Esophagus squamous epithelium (tissue), 5 donors: ENCODE measurements at regions not wholly inside any gene's neighbourhood (a gene's known extent, or its start where the extent isn't known, plus 50 kb on each side); places are given as distances from the start of the nearest gene placed in this dataset.

Experiments
- DNase-seq: peaks from one replicate; lab custom pipeline; 2025; lab: John Stamatoyannopoulos, UW
- H3K27ac ChIP-seq, 4 donors: fragments of 200-600 bp; sonication (generic); one replicate each; pipeline ENCODE4 v1.5.1; 2016 to 2019; ENCODE audit warnings: mild to moderate bottlenecking in 1 of 4
- H3K27me3 ChIP-seq, 4 donors: fragments of 200-600 bp; sonication (generic); 1 replicate in 3 of 4; 2 replicates in 1 of 4; pipeline versions ENCODE4 v1.5.1 to v1.6.0; 2017 to 2021; ENCODE audit warnings: antibody characterized with exemption in 1 of 4
- H3K36me3 ChIP-seq, 3 donors: fragments of 200-600 bp; sonication (generic); one replicate each; pipeline ENCODE4 v1.5.1; 2016 to 2019
- H3K4me1 ChIP-seq, 3 donors: fragments of 200-600 bp; sonication (generic); one replicate each; pipeline ENCODE4 v1.5.1; 2017 to 2019
- H3K4me3 ChIP-seq, 4 donors: fragments of 200-600 bp; sonication (generic); 1 replicate in 3 of 4; 2 replicates in 1 of 4; pipeline ENCODE4 v1.5.1; 2016 to 2019; ENCODE audit warnings: mild to moderate bottlenecking in 2 of 4, moderate library complexity in 1 of 4
- H3K9me3 ChIP-seq, 3 donors: fragments of 200-600 bp; sonication (generic); one replicate each; pipeline ENCODE4 v1.5.1; 2016 to 2019
- POLR2A ChIP-seq, 4 donors: fragments of 450-650 bp; IDR thresholded peaks; one replicate each; pipeline ENCODE4 v1.6.1; 2017; ENCODE audit warnings: antibody characterized with exemption in 4 of 4, mild to moderate bottlenecking in 4 of 4, moderate library complexity in 3 of 4
- WGBS, 2 donors: methylation state at CpG; one replicate each; pipeline ENCODE4 v1.1.5; 2018; 5-methylcytosine and 5-hydroxymethylcytosine counted together
- intact Hi-C: fragments of 100-400 bp; cut with DNase I; formaldehyde crosslinking; loops from one replicate; pipeline ENCODE4 v1.15.0; 2022
- small RNA-seq, 4 donors: library from RNA; depleted of rRNA; stranded (forward); fragments of <200 nt; gene quantifications; one replicate each; pipeline ENCODE3, GENCODE V24; 2016
- TF ChIP-seq, protein P1 (sequence below), 6 experiments: fragments of 450-650 bp in 4 of 6; fragments of 200-600 bp in 2 of 6; sonication (generic) in 2 of 6; IDR thresholded peaks; one replicate each; pipeline ENCODE4 v1.5.1; 2016 to 2019; ENCODE audit warnings: antibody characterized with exemption in 6 of 6, mild to moderate bottlenecking in 4 of 6, moderate library complexity in 4 of 6
- donor health status: DM: yes; HTN: yes; CAD: no.

DNA sequence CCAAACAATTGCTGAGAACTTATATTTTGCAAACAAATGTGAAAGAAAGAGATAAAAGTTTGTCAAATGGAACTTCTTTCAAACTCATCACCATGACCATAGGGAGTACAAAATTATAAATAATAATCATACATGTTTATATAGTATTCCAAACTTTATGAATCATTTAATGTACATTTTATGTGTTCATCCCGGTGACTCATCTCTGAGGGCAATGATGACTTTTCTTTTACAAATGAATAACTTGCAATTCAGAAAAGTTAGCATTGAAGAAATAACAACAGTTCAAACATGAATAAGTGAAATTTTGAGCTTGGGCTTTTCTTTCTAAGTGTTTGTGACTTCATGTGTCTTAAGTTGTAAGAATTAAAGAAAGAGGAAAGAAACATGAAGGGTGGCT lies 66.3 kb upstream of the CDH8 start:
- Histone ChIP-seq H3K9me3 (no peaks in the 10 kb centered on the region), H3K4me3 (no peak overlapping the region), H3K4me1 (no peaks in the 10 kb centered on the region), H3K27ac (no peak overlapping the region), H3K27me3 (no peaks in the 10 kb centered on the region), H3K36me3 (no peaks in the 10 kb centered on the region)
- TF ChIP-seq, protein P1, sequence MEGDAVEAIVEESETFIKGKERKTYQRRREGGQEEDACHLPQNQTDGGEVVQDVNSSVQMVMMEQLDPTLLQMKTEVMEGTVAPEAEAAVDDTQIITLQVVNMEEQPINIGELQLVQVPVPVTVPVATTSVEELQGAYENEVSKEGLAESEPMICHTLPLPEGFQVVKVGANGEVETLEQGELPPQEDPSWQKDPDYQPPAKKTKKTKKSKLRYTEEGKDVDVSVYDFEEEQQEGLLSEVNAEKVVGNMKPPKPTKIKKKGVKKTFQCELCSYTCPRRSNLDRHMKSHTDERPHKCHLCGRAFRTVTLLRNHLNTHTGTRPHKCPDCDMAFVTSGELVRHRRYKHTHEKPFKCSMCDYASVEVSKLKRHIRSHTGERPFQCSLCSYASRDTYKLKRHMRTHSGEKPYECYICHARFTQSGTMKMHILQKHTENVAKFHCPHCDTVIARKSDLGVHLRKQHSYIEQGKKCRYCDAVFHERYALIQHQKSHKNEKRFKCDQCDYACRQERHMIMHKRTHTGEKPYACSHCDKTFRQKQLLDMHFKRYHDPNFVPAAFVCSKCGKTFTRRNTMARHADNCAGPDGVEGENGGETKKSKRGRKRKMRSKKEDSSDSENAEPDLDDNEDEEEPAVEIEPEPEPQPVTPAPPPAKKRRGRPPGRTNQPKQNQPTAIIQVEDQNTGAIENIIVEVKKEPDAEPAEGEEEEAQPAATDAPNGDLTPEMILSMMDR (IDR thresholded peaks at IDR 0.05), result no peak
- TF ChIP-seq POLR2A (IDR thresholded peaks at IDR 0.05), result no peak
- no peak for DNase-seq
- WGBS, 2 donors, result 55 to 79% methylated on average over 1 of the region's 1 CpG
- intact Hi-C loops, result no loop called here

DNA sequence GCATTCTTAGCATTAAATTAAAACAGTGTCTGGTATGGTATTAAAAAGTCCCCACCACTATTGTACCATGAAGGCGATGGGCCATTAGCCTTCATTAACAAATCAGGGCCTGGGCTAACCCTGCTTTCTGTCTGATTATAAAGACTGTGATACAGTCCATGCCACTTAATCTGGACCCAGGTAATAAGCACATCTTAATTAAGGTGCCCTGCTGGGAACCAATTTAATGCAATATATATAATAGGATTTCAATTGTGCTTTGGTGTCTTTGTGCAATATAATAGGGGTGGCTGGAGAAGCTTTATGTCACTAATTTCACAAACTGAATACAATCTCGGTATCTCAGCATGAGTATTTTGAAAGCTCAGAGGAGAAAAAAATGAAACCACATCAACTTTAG lies 64.4 kb upstream of the CDH8 start:
- Histone ChIP-seq H3K36me3 (no peaks in the 10 kb centered on the region), H3K4me3 (no peak overlapping the region), H3K27me3 (no peaks in the 10 kb centered on the region), H3K27ac (no peak overlapping the region), H3K4me1 (no peaks in the 10 kb centered on the region), H3K9me3 (no peaks in the 10 kb centered on the region)
- TF ChIP-seq POLR2A (IDR thresholded peaks at IDR 0.05), result no peak
- TF ChIP-seq, protein P1 (IDR thresholded peaks at IDR 0.05), result no peak
- DNase-seq, result no peak
- 43 to 67% methylated on average over 2 of the region's 2 CpGs for WGBS, 2 donors
- intact Hi-C loops, result no loop called here

DNA sequence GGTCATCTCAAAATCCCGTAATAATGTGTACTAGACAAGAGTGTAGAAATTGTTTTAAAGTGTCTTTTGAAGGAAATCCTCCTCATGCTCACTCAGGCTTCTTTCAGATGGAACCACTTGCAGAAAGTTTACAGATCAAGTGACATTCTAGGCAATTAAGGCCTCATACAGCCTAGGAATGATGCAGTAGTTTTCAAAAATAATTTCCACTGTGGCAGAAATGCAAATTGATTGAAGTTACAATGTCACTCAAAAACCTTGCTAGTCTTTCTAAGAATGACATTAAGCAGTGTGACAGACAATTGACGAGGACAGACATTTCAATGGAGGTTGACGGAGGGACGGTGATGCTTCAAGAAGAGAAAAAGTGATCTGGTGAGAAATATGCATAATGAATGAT lies 53.5 kb upstream of the CDH8 start:
- TF ChIP-seq, protein P1 (IDR thresholded peaks at IDR 0.05), result no peak
- TF ChIP-seq POLR2A (IDR thresholded peaks at IDR 0.05), result no peak
- H3K4me1 ChIP-seq, result no peaks in the 10 kb centered on the region
- no peaks in the 10 kb centered on the region for H3K27me3 ChIP-seq
- WGBS, 2 donors, result 77 to 81% methylated on average over 4 of the region's 4 CpGs
- no peaks in the 10 kb centered on the region for H3K36me3 ChIP-seq
- H3K9me3 ChIP-seq, result no peaks in the 10 kb centered on the region
- intact Hi-C loops, result no loop called here
- no peak overlapping the region for H3K27ac ChIP-seq
- no peak overlapping the region for H3K4me3 ChIP-seq
- no peak for DNase-seq

DNA sequence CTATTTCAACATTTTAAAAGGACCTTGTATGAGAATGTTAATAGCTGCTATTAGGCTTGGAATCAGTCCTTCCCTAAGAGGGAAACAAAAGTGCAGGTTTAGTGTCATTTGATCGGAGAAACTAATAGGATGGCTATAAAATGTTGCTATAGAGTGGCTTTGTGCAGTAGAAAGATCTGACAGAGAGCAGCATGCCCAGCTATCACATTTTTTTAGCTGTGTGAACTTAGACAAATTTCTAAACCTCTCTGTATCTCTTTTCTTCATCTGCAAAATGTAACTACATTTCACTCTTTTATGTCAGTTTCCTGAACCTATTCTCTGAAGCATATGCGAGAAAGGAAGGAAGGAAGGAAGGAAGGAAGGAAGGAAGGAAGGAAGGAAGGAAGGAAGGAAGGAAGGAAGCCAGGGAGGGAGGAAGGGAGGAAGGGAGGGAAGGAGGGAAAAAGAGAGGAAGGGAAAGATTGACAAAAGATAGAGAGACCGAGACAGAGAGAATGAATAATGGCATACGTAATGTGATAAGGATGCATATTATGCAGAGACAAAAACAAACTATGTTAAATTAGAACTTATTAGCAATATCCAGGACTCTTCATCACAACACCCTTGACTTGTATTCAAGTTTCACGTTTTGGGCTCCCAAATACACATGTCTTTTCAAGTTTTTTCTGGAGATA lies 52.6 kb upstream of the CDH8 start:
- Histone ChIP-seq H3K9me3 (no peaks in the 10 kb centered on the region), H3K27me3 (no peaks in the 10 kb centered on the region), H3K27ac (no peak overlapping the region), H3K4me3 (no peak overlapping the region), H3K36me3 (no peaks in the 10 kb centered on the region), H3K4me1 (no peaks in the 10 kb centered on the region)
- intact Hi-C loops, result no loop called here
- DNase-seq, result no peak
- no peak for TF ChIP-seq POLR2A (IDR thresholded peaks at IDR 0.05)
- TF ChIP-seq, protein P1 (IDR thresholded peaks at IDR 0.05), result no peak
- 61 to 71% methylated on average over 5 of the region's 5 CpGs for WGBS, 2 donors

Small RNAs in the stretch of these regions (small RNA-seq; reads per million reads assigned to genes)
- gene AC009101.1 (0 reads per million in 4 donors), gene AC009161.2 (0 reads per million in 4 donors), gene AC018846.1 (0 reads per million in 4 donors), gene AC138305.3 (0 reads per million in 4 donors), gene RNU6-21P (0 to 1.2 (median 0.11) reads per million in 4 donors)
